ENCODE measurements at regions not wholly inside any gene's neighbourhood (a gene's known extent, or its start where the extent isn't known, plus 50 kb on each side); places are given as distances from the start of the nearest gene placed in this dataset.
"Not testable (repeated sequence)": the region's sequence is repeated elsewhere in the genome, so short reads cannot be mapped to it uniquely, and the experiment has no call there.

- no peak for DNase-seq (ENCODE audit: extremely low spot score)
- CTCF ChIA-PET, result interaction anchor here (1.0 kb wide), 1 partner anchor 14 kb away, joined by 3 read pairs; no protein-coding TSS in a partner anchor
- TF ChIP-seq CTCF (IDR thresholded peaks at IDR 0.05; ENCODE audit: control extremely low read depth, extremely low read depth, low read depth, missing control alignments), result no peak
- POLR2A ChIA-PET, result no interaction called here
Observed at GRCh38 chr1:29406814-29407213, 170.5 kb downstream of the PTPRU start.

GRCh38 chr1:29400203-29400602 is 163.9 kb downstream of the PTPRU start:
- POLR2A ChIA-PET; DNase-seq (ENCODE audit: extremely low spot score): not testable (repeated sequence)

GRCh38 chr1:29399465-29399864 is 163.1 kb downstream of the PTPRU start:
- TF ChIP-seq CTCF (IDR thresholded peaks at IDR 0.05; ENCODE audit: control extremely low read depth, extremely low read depth, low read depth, missing control alignments), result no peak
- POLR2A ChIA-PET, result no interaction called here
- no peak for DNase-seq (ENCODE audit: extremely low spot score)
- CTCF ChIA-PET, result interaction anchor here (1.1 kb wide), 1 partner anchor 67 kb away, joined by 3 read pairs; no protein-coding TSS in a partner anchor

More at GRCh38 chr1:29400203-29400602, 163.9 kb downstream of the PTPRU start:
- CTCF ChIA-PET, result not testable (repeated sequence)

- ChIA-PET POLR2A (no interaction called here), CTCF (interaction anchor here (1.1 to 1.3 kb wide), 2 partner anchors 12 to 66 kb away, joined by 3 read pairs; no protein-coding TSS in a partner anchor)
- DNase-seq (ENCODE audit: extremely low spot score), result no peak
- TF ChIP-seq CTCF (IDR thresholded peaks at IDR 0.05; ENCODE audit: control extremely low read depth, extremely low read depth, low read depth, missing control alignments), result no peak
Observed at GRCh38 chr1:29398431-29398830, 162.1 kb downstream of the PTPRU start.

- no peak for DNase-seq (ENCODE audit: extremely low spot score)
- ChIA-PET POLR2A (no interaction called here), CTCF (interaction anchor here (1.3 to 1.6 kb wide), 2 partner anchors 13 to 20 kb away, joined by 3 read pairs; no protein-coding TSS in a partner anchor)
- TF ChIP-seq CTCF (IDR thresholded peaks at IDR 0.05; ENCODE audit: control extremely low read depth, extremely low read depth, low read depth, missing control alignments), result no peak
Observed at GRCh38 chr1:29397981-29398380, 161.7 kb downstream of the PTPRU start.

- no peak for DNase-seq (ENCODE audit: extremely low spot score)
- POLR2A ChIA-PET, result no interaction called here
- TF ChIP-seq CTCF (IDR thresholded peaks at IDR 0.05; ENCODE audit: control extremely low read depth, extremely low read depth, low read depth, missing control alignments), result no peak
- CTCF ChIA-PET, result interaction anchor here (1.3 to 1.6 kb wide), 2 partner anchors 13 to 19 kb away, joined by 3 read pairs; no protein-coding TSS in a partner anchor
Observed at GRCh38 chr1:29397256-29397590, 160.9 kb downstream of the PTPRU start.

- no peak for DNase-seq (ENCODE audit: extremely low spot score)
- CTCF ChIA-PET, result interaction anchor here (1.3 to 1.6 kb wide), 2 partner anchors 14 to 18 kb away, joined by 3 read pairs; no protein-coding TSS in a partner anchor
- POLR2A ChIA-PET, result no interaction called here
- no peak for TF ChIP-seq CTCF (IDR thresholded peaks at IDR 0.05; ENCODE audit: control extremely low read depth, extremely low read depth, low read depth, missing control alignments)
Observed at GRCh38 chr1:29396438-29397255, 160.3 kb downstream of the PTPRU start.

Measured in GM10248 (cell line).